HG03378 (cell line): ENCODE measurements at regions not wholly inside any gene's neighbourhood (a gene's known extent, or its start where the extent isn't known, plus 50 kb on each side); places are given as distances from the start of the nearest gene placed in this dataset.

Experiments used
- ATAC-seq: cut with Tn5 transposase; IDR thresholded peaks from one replicate; pipeline ENCODE4 v1.9.1; 2021; ENCODE audit warnings: mild to moderate bottlenecking, moderate library complexity; ENCODE audit not compliant: unreplicated experiment

DNA sequence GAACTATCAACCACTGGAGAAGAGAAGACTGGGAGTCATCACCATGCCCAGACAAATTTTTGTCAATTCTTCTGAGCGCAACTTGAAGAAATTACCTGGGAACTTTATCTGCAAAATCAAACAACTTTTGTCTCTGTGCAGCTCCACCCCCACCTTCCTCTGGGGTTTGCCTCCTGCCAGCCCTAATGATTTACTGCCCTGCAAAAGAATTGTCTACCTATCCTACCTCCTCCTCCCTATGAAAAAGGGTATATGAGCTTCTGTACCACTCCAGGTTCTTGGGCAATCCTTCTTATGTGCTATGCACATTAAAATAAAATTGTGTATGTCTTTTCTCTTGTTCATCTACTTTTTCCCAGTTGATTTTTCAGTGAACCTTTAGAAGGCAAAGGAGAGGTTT is 191.9 kb downstream of the URB2 start:
- no peak for ATAC-seq

DNA sequence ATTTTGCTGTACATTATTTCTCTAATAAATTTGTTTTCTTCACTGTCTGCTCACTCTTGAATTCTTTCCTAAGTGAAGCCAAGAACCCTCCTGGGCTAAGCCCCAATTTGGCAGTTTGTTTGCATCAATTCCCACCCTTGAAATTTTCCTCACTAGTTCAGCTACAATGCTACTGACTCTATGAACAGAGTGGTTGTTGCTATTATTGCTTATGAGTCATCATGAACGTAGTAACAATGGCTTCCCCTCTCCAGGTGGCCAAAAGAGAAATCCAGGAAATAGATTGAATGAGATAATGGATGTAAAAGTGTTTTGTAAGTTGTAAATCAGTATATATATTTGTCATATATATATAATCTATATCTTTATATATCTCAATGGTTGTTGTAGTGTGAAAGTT is 193.0 kb downstream of the URB2 start:
- no peak for ATAC-seq

DNA sequence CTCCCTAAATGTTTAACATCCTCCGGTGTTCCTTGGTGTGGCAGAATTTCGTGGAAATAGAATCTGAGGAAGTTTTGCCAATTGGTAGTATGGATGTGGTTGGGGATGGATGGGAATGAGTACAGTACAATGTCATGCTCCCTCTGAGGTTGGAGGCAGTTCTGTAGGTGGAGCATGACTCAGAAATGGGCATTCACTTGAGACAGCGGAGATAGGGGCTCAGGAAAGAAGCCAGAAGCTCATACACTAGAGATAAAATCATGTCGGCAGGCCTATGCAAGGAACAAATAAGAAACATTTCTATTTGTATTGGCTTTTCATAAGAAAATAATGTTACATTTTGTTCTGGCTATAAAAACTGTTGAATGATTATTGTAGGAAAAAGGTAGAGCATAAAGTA is 196.0 kb downstream of the URB2 start:
- ATAC-seq = no peak

DNA sequence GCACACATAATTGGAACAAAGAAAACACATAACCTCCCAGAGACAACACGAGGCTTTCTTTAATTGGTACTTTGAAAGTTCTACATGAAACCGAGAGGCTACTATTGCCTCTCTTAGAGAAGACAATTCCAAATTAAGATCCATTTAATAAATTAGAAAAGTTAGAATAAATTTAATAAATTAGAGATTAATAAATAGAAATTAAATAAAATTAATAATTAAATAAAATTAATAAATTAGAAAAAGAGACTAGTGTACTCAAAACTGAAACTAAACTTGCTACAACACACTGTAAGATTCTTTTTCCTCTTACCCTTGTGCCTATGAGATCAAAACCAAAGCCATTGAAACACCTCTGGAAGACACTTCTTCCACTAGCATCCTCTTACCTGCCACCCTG is 199.0 kb downstream of the URB2 start:
- no peak for ATAC-seq

DNA sequence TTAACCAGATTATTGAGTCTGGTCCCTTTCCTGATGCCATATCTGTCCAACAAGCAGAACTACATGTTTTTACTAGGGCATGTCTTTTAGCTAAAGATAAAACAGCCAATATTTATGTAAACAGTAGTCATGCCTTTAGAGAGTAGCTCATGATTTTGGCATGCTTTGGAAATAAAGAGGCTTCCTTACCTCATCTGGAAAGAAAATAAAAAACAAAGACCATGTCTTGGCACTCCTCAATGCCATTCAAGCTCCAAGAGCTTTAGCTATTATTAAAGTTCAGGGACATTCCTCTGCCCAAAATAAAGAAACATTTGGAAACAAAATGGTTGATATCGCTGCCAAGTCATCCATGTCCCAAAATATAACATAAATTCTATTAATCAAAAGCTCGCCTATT is 202.4 kb downstream of the URB2 start:
- no peak for ATAC-seq

DNA sequence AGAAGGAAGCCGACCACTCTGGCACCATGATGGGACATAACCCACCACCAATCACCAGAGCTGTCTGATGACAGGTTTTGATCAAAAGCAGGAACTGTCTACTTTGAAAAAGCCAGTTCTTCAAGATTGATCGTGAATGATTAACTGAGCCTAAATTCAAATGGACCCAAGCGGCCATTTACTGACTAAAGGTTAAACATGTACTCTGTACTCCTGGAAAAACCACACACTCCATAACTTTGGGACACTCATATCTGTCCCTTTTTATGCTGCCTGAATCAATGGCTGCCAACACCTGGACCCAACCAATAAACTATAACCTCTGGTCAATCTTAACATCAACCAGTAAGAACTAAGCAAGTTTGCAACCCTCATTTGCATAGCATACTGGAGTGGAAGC is 206.6 kb downstream of the URB2 start:
- ATAC-seq = no peak

DNA sequence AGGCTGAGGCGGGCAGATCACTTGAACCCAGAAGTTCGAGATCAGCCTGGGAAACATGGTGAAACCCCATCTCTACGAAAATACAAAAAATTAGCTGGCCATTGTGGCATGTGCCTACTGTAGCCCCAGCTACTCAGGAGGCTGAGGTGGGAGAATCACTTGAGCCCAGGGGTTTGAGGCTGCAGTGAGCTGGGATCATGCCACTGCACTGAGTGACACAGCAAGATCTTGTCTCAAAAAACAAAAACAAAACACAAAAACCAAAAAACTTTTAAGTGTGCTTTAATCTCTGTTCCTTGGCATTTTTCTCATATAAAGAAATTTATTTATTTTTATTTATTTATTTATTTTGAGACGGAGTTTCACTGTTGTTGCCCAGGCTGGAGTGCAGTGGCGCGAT is 208.2 kb downstream of the URB2 start:
- no peak for ATAC-seq

DNA sequence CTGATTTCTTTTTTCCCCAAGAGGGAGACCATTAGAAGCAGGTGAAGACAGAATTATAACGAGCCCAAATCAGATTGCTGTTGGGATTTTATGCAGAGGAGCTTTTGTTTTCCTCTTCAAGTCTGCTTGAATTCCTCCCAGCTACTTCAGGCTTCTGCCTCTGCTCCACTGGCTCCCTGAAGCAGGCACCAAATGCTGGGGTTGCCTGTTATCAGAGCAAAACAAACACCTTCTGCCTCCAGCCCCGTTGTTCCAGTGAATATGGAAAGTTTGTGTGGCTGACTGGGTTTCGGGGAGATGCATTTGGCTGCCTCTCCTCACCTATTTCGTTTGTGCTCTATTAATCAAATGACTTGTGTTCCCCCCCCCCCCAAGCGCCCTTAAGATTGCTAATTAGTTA is 209.2 kb downstream of the URB2 start:
- ATAC-seq = no peak

DNA sequence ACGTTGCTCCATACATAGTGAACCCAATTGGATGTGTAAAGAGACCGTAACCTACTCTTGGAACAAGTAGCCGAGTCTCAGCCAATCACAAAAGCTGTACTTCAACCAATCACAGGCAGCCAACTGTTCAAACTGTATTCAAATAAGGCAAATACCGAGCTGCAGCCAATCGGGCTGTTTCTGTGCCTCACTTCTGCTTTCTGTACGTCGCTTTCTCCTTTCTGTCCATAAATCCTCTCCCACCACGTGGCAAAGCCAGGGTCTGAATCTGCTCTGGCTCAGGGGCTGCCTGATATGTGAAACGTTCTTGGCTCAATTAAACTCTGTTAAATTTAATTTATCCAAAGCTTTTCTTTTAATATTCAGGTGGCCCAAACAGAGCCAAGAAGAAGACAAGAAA is 210.3 kb downstream of the URB2 start:
- no peak for ATAC-seq

DNA sequence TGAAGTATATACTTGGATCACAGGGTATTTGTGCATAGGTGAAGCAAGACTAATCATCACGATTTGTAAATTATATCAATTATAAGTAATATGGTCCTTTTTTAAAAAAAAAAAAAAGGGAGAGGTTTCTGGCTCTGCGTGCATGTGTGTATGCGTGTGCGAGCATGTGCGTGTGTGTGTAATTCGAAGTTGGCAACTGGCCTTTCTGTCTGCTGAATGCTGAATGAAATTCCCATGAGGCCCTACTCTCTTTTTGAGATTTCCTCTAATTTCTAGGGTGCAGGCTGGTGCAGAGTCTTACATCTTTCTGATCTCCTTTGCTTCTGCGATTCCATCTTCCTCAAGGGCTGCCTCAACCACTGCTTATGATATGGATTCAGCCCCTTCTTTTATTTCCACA is 212.2 kb downstream of the URB2 start:
- no peak for ATAC-seq

DNA sequence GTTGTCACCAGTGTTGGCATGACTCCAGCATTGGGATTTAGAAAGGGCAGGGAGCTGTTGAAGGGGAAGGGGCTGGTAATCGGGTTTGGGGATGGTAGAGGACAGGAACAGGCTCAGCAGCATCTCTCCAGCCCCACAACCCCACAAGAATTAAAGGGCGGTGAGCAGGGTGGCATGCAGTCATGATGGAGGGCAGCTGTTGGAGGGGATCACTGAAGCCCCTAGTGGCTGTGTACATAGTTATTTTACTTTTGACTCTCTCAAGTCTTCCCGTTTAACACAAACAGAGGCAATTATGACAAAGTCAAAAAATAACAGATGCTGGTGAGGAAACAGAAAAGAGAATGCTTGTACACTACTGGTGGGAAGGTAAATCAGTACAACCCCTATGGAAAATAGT is 213.8 kb downstream of the URB2 start:
- ATAC-seq = no peak

DNA sequence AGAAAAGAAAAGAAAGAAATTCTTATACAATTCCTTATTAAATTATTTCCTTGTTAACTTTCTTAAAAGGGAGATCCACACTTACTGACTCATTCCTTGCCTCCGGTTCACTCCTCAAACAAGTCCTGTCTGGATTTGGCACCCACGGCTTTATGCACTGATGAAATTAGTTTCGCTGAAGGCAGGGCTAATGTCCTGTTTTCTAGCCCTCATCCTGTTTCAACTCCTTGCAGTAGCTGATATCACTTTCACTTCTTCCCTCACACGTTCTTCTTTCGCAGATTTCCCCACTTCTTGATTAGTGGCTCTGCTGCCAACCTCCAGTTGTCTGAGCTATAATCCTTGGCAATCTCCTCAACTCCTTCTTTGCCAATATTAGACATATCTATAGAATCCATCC is 215.2 kb downstream of the URB2 start:
- ATAC-seq = peak; percentile 69

DNA sequence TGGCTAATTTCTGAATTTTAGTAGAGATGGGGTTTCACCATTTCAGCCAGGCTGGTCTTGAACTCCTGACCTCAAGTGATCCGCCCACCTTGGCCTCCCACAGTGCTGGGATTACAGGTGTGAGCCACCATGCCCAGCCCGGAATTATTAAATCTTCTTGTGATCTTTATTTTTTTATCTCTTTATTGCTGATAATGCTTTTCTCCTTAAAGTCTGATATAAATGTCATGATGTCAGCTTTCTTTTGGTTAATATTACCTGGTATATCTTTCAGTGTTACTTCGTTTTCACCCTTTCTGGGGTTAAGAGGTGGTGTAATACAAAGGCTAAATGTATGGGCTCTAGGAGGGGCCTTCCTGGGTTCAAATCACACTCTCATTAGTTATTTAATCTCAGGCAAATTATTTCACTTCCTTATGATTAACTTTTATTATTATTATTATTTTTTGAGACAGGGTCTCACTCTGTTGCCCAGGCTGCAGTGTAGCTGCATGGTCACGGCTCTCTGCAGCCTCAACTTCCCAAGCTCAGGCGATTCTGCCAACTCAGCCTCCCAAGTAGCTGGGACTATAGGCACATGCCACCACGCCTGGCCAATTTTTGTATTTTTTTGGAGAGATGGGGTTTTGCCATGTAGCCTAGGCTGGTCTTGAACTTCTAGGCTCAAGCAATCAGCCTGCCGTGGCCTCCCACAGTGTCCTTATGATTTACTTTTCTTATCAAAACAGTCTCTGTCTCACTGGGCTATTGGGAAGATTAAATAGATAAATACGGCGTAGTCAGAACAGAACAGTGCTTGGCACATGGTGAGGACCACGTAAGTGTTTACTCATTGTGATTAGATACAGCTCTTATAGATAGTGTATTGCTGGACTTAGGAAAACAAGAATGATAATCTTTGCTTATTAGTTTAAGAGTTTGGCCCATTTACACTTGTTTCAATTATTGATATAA is 216.5 kb downstream of the URB2 start:
- no peak for ATAC-seq

DNA sequence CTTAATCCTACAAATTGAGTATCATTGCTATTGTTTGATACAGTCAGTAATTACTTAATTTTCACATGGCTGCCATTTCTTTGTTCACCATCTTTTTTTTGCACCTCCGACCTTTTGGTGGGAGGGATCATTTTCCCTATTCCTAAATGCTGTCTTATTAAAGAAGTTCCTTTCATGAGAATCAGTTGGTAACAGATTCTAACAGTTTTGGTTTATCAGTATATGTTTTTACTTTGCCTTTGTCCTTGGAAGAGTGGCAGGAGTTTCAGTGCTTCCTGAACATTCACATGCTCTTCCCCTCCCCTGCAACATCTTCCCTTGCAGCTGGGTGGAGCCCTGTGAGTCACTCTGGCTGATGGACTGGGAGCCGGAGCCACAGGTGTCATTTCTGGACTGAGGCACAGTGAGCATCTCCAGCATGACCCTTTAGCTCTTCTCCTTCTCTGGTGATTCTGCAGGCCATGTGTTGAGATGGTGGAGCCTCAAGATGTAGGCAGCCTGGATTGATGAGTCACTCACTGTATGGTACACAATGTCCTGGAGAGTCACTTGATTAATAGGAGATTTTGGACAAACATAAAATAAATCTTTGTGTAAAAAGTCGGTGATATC is 217.7 kb downstream of the URB2 start:
- no peak for ATAC-seq

DNA sequence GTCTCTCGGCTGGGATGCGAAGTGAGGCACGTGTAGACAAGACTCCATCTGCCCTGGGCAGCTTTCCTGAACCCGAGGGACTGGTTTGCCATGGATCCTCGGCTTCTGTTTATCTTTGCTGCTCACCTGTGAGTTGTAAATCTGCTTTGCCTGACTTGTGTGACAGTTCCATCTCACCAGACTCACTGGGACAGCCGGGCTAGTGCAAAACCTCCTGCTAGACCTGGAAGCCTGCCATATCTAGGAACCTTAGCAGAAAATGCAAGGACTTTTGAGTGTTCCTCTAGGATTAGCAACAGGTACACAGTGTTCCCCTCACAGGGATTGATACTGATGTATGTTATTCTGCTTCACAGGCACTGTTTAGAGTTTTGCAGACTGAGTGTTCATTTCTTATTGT is 218.6 kb downstream of the URB2 start:
- no peak for ATAC-seq

DNA sequence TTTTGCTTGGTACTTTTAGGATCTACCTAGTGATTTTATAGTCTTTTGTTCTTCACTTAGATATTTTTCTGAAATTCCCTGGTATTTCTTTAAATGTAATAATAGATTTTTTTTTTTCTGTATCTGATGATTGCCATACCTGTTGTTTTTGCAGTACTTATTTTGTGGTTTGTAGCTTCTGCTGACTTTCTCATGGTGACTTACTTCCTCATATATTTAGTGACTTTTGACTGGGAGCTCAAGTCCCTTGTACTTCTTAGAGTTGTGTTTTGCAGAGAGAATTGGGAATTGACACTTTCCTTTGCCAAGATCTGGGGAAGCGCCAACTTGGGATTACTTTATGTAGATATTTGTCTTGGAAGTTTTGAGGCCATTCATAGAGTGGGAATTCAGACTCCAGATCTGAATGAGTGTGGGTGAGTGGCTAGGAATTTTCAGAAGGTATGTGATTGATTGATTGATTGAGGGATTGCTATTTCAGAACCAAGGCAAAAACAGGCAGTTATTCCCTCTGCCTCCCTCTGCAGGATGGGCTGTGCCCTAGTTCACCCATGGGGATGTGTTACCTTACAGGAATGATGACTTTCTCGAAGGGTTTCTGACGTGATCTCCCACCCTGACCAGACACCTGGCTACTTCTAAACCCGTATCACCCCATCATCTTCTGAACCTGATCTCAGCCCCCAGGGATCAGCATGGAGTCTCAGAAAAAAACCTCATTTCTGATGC is 219.5 kb downstream of the URB2 start:
- no peak for ATAC-seq

DNA sequence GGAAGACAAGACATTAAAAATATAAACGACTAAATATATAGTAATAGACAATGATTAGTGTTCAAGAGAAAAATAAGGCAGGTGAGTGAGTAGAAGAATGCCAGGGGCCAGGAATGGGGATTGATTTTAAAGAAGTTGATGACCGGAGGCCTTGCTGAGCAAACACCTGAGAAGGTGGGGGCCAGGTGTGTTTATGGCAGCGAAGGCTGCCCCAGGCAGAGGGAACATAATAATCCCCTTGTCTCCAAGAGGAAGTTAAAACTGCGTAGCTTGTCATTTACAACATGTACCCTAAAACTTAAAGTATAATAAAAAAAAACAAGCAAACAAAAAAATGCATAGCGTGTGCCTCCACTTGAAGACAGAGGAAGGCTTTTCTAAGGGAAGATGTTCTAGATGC is 220.3 kb downstream of the URB2 start:
- no peak for ATAC-seq

DNA sequence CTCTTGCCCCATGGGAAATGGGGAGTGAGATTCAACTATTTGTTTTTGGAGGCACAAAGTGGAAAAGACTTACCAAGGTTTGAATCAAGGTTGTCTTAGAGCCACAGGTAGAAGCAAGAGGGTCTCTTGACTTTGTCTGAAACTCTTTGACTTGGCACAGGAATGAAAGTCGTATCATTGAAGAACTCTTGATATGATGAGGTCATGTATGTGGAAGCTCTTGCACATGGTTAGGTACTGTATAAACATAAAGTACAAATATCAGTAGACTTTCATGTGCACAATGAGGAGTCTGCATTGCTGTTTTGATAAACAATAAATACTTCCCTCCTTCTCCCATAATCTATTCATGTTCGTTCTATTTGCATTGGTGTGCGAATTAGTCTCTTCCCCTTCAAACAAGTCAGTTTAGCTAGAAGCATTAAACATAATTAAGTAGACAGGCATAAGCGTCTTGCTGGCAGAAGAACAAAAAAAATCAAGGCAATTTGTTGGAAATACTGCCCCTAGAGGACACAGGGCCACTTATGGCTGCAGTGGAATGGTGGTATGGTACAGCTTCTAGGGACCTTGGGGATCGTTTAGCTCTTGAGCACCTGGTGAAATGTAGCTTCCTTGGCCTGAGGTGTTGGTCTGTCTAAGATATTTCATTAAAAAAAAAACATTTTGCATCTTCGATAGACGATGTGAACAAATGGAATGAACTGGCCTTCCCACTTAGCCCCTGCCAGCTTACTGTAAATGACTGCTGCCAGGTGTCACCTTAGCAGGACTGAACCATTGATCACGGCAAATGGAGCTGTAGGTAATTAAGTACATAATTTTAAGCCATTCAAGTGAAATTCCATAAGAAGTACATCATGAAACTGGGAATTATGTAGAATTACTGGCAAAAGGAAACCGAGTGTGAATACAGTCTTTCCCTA is 218.0 kb upstream of the GALNT2 start:
- ATAC-seq = no peak

DNA sequence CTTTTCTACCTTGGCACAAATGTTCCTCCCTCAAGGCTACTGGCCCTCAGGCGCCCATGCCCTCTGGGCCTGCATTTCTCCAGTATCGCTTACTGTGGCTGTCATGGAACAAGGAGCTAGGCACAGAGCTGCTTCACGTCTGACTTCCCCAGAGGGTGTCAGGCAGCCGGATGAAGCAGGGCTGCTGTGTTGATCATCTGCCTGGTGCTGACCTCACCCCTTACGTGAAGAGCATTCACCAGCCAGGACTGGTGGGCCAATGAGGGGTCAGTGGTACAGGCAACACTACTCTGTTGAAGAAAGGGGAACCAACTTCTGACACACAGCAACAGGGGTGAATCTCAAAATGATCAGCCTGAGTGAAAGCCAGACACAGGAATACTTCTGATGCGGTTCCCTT is 215.5 kb upstream of the GALNT2 start:
- ATAC-seq = no peak

DNA sequence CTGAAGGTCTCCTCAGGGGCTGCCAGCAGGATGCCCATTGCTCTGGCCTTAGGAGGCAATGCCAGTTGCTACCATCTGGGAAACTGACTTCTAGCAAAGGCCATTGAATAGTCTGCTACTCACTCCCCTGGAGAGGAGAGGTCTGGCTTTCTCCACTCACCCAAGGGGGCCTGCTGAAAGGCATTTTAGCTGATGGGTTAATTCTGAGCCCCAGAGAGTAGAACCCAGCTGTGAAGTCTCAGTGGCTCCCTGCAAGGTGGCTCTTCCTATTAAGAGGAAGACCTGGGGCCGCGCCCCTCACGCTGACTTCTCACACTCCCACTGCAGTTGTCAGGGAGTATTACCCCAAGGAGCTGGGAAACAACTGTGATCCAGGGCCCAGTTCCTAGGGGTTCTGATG is 213.3 kb upstream of the GALNT2 start:
- no peak for ATAC-seq

DNA sequence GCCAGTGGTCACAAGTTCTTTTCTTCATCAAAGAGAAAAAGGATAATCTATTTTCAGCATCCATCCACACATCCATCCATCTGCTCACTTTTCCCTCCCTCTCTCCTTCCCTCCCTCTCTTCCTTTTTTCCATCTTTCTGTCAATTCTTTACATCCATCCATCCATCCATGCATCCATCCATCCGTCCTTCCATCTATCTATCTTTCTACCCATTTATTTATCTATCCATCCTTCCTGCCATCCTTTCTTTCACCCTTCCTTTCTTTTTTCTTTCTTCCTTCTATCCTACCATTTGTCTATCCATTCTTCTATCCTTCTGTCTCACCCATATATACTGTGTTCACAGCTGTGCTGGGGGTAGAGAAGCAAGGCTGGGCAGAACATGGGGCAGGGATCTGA is 212.4 kb upstream of the GALNT2 start:
- ATAC-seq = no peak
